ENCODE measurements at regions not wholly inside any gene's neighbourhood (a gene's known extent, or its start where the extent isn't known, plus 50 kb on each side); places are given as distances from the start of the nearest gene placed in this dataset.
"Not testable (repeated sequence)": the region's sequence is repeated elsewhere in the genome, so short reads cannot be mapped to it uniquely, and the experiment has no call there.

- Mint-ChIP-seq H3K27me3 (ENCODE audit: low read depth) (no peaks in the 10 kb centered on the region), H3K9me3 (no peaks in the 10 kb centered on the region), H3K4me3 (no peak overlapping the region), H3K36me3 (ENCODE audit: insufficient read depth) (no peaks in the 10 kb centered on the region), H3K4me1 (ENCODE audit: low read depth) (no peaks in the 10 kb centered on the region)
- DNase-seq: no peak
- no peak for ATAC-seq
Measured at GRCh38 chr5:17020678-17021601, 84.9 kb upstream of the MYO10 start.

- no peaks in the 10 kb centered on the region for H3K36me3 Mint-ChIP-seq (ENCODE audit: insufficient read depth)
- H3K9me3 Mint-ChIP-seq: no peaks in the 10 kb centered on the region
- no peak overlapping the region for H3K4me3 Mint-ChIP-seq
- no peaks in the 10 kb centered on the region for H3K27me3 Mint-ChIP-seq (ENCODE audit: low read depth)
- ATAC-seq (no peak), DNase-seq (no peak)
- no peaks in the 10 kb centered on the region for H3K4me1 Mint-ChIP-seq (ENCODE audit: low read depth)
Measured at GRCh38 chr5:17021602-17021932, 85.5 kb upstream of the MYO10 start.

- Mint-ChIP-seq H3K4me1 (ENCODE audit: low read depth) (no peaks in the 10 kb centered on the region), H3K9me3 (no peaks in the 10 kb centered on the region), H3K27me3 (ENCODE audit: low read depth) (no peaks in the 10 kb centered on the region), H3K4me3 (no peak overlapping the region), H3K36me3 (ENCODE audit: insufficient read depth) (no peaks in the 10 kb centered on the region)
- ATAC-seq (no peak), DNase-seq (no peak)
Measured at GRCh38 chr5:17022296-17022695, 86.2 kb upstream of the MYO10 start.

- ATAC-seq: no peak
Measured at GRCh38 chr5:17024686-17025180, 88.6 kb upstream of the MYO10 start.

GRCh38 chr5:17031659-17032277, 95.7 kb upstream of the MYO10 start:
- not testable (repeated sequence) for H3K4me3 Mint-ChIP-seq; H3K27me3 Mint-ChIP-seq (ENCODE audit: low read depth); H3K9me3 Mint-ChIP-seq; H3K36me3 Mint-ChIP-seq (ENCODE audit: insufficient read depth); H3K4me1 Mint-ChIP-seq (ENCODE audit: low read depth); ATAC-seq; DNase-seq

More at GRCh38 chr5:17024686-17025180, 88.6 kb upstream of the MYO10 start:
- H3K27me3 Mint-ChIP-seq (ENCODE audit: low read depth): no peaks in the 10 kb centered on the region
- no peaks in the 10 kb centered on the region for H3K4me1 Mint-ChIP-seq (ENCODE audit: low read depth)
- no peak for DNase-seq
- no peaks in the 10 kb centered on the region for H3K9me3 Mint-ChIP-seq
- no peak overlapping the region for H3K4me3 Mint-ChIP-seq
- no peaks in the 10 kb centered on the region for H3K36me3 Mint-ChIP-seq (ENCODE audit: insufficient read depth)

GRCh38 chr5:17032314-17032985, 96.4 kb upstream of the MYO10 start:
- not testable (repeated sequence) for H3K9me3 Mint-ChIP-seq; DNase-seq; H3K4me1 Mint-ChIP-seq (ENCODE audit: low read depth); H3K36me3 Mint-ChIP-seq (ENCODE audit: insufficient read depth); H3K4me3 Mint-ChIP-seq; H3K27me3 Mint-ChIP-seq (ENCODE audit: low read depth); ATAC-seq

- not testable (repeated sequence) for ATAC-seq; H3K4me1 Mint-ChIP-seq (ENCODE audit: low read depth); H3K36me3 Mint-ChIP-seq (ENCODE audit: insufficient read depth); DNase-seq; H3K27me3 Mint-ChIP-seq (ENCODE audit: low read depth); H3K9me3 Mint-ChIP-seq; H3K4me3 Mint-ChIP-seq
Measured at GRCh38 chr5:17034992-17035391, 98.9 kb upstream of the MYO10 start.

GRCh38 chr5:17037751-17038150, 101.7 kb upstream of the MYO10 start:
- DNase-seq (no peak), ATAC-seq (no peak)
- H3K4me1 Mint-ChIP-seq (ENCODE audit: low read depth): no peaks in the 10 kb centered on the region
- no peaks in the 10 kb centered on the region for H3K9me3 Mint-ChIP-seq
- H3K4me3 Mint-ChIP-seq: no peak overlapping the region
- H3K36me3 Mint-ChIP-seq (ENCODE audit: insufficient read depth): no peaks in the 10 kb centered on the region
- no peaks in the 10 kb centered on the region for H3K27me3 Mint-ChIP-seq (ENCODE audit: low read depth)

GRCh38 chr5:17039170-17039569, 103.1 kb upstream of the MYO10 start:
- Mint-ChIP-seq H3K4me3 (no peak overlapping the region), H3K36me3 (ENCODE audit: insufficient read depth) (no peaks in the 10 kb centered on the region), H3K4me1 (ENCODE audit: low read depth) (no peaks in the 10 kb centered on the region), H3K9me3 (no peaks in the 10 kb centered on the region), H3K27me3 (ENCODE audit: low read depth) (no peaks in the 10 kb centered on the region)
- ATAC-seq (no peak), DNase-seq (no peak)

GRCh38 chr5:17042041-17042440, 106.0 kb upstream of the MYO10 start:
- Mint-ChIP-seq H3K4me1 (ENCODE audit: low read depth) (no peaks in the 10 kb centered on the region), H3K36me3 (ENCODE audit: insufficient read depth) (no peaks in the 10 kb centered on the region), H3K27me3 (ENCODE audit: low read depth) (no peaks in the 10 kb centered on the region), H3K9me3 (no peaks in the 10 kb centered on the region), H3K4me3 (no peak overlapping the region)
- DNase-seq (no peak), ATAC-seq (no peak)

GRCh38 chr5:17046320-17046719, 110.2 kb upstream of the MYO10 start:
- no peaks in the 10 kb centered on the region for H3K9me3 Mint-ChIP-seq
- no peaks in the 10 kb centered on the region for H3K4me1 Mint-ChIP-seq (ENCODE audit: low read depth)
- H3K27me3 Mint-ChIP-seq (ENCODE audit: low read depth): no peaks in the 10 kb centered on the region
- no peak overlapping the region for H3K4me3 Mint-ChIP-seq
- ATAC-seq: no peak
- no peaks in the 10 kb centered on the region for H3K36me3 Mint-ChIP-seq (ENCODE audit: insufficient read depth)
- no peak for DNase-seq

- no peak overlapping the region for H3K4me3 Mint-ChIP-seq
- H3K36me3 Mint-ChIP-seq (ENCODE audit: insufficient read depth): no peaks in the 10 kb centered on the region
- no peaks in the 10 kb centered on the region for H3K27me3 Mint-ChIP-seq (ENCODE audit: low read depth)
- DNase-seq: no peak
- H3K4me1 Mint-ChIP-seq (ENCODE audit: low read depth): no peaks in the 10 kb centered on the region
- no peak for ATAC-seq
- no peaks in the 10 kb centered on the region for H3K9me3 Mint-ChIP-seq
Measured at GRCh38 chr5:17050236-17050635, 114.1 kb upstream of the MYO10 start.

- Mint-ChIP-seq H3K36me3 (ENCODE audit: insufficient read depth) (no peaks in the 10 kb centered on the region), H3K4me3 (no peak overlapping the region), H3K9me3 (no peaks in the 10 kb centered on the region), H3K27me3 (ENCODE audit: low read depth) (no peaks in the 10 kb centered on the region), H3K4me1 (ENCODE audit: low read depth) (no peaks in the 10 kb centered on the region)
- ATAC-seq: no peak
- no peak for DNase-seq
Measured at GRCh38 chr5:17054911-17055310, 118.8 kb upstream of the MYO10 start.

GRCh38 chr5:17056141-17056631, 120.1 kb upstream of the MYO10 start:
- Mint-ChIP-seq H3K4me3 (no peak overlapping the region), H3K9me3 (no peaks in the 10 kb centered on the region), H3K36me3 (ENCODE audit: insufficient read depth) (no peaks in the 10 kb centered on the region), H3K4me1 (ENCODE audit: low read depth) (no peaks in the 10 kb centered on the region), H3K27me3 (ENCODE audit: low read depth) (no peaks in the 10 kb centered on the region)
- DNase-seq (no peak), ATAC-seq (no peak)
